ENCODE measurements at regions not wholly inside any gene's neighbourhood (a gene's known extent, or its start where the extent isn't known, plus 50 kb on each side); places are given as distances from the start of the nearest gene placed in this dataset.

- Histone ChIP-seq H3K18ac (ENCODE audit: extremely low read depth, low read length) (no peak overlapping the region), H3K4me3 (ENCODE audit: extremely low read depth in 1 of 4, insufficient read depth in 2 of 4, low read depth in 3 of 4, low read length in 4 of 4) (no peak overlapping the region), H2BK12ac (ENCODE audit: low read depth, low read length) (no peak overlapping the region), H2BK15ac (ENCODE audit: low read length) (no peak overlapping the region), H3K14ac (ENCODE audit: insufficient read length) (no peak overlapping the region), H3K9ac (replicated peaks in 1 of 4; ENCODE audit: extremely low read depth in 1 of 4, low read depth in 3 of 4, low read length in 3 of 4) (no peak overlapping the region), H3K4me2 (ENCODE audit: insufficient read depth in 1 of 2, low read depth in 2 of 2, low read length in 2 of 2) (no peak overlapping the region), H3K4ac (replicated peaks; ENCODE audit: insufficient read length, low read depth, low read length) (no peak overlapping the region), H3K9me3 (ENCODE audit: insufficient read depth in 2 of 2, low read depth in 1 of 2, low read length in 1 of 2) (peaks cover 72 to 100% of the 10 kb centered on the region in 2 experiments), H3K27ac (ENCODE audit: low read depth, low read length) (no peak overlapping the region), H3K79me2 (ENCODE audit: control insufficient read depth in 1 of 2, insufficient read depth in 2 of 2, low read length in 2 of 2) (no peaks in the 10 kb centered on the region), H2BK20ac (ENCODE audit: low read length) (no peak overlapping the region), H3K36me3 (ENCODE audit: control insufficient read depth in 2 of 4, insufficient read depth in 4 of 4, low read length in 3 of 4) (no peaks in the 10 kb centered on the region; a peak in 1 of 8 replicates), H4K8ac (ENCODE audit: extremely low read depth, insufficient read depth, low read length) (no peak overlapping the region), H3K56ac (replicated peaks; ENCODE audit: insufficient read length, low read depth, low read length) (no peak overlapping the region), H2AFZ (ENCODE audit: low read length) (no peak overlapping the region), H2BK120ac (replicated peaks; ENCODE audit: low read depth, low read length) (no peak overlapping the region), H4K20me1 (replicated peaks in 1 of 2; ENCODE audit: control insufficient read depth in 1 of 2, insufficient read depth in 2 of 2, low read length in 2 of 2) (peaks cover 0 to 2% of the 10 kb centered on the region in 2 experiments), H4K91ac (replicated peaks; ENCODE audit: insufficient read length, low read length) (no peak overlapping the region), H3K23me2 (ENCODE audit: low read depth, low read length) (no peaks in the 10 kb centered on the region), H3K79me1 (ENCODE audit: low read depth, low read length) (no peaks in the 10 kb centered on the region), H3K23ac (ENCODE audit: insufficient read length) (no peak overlapping the region), H2AK5ac (ENCODE audit: low read depth, low read length) (no peak overlapping the region), H3K4me1 (replicated peaks in 1 of 4; ENCODE audit: control insufficient read depth in 3 of 4, insufficient read depth in 4 of 4, low read length in 3 of 4) (no peaks in the 10 kb centered on the region; a peak in 1 of 7 replicates), H4K5ac (ENCODE audit: insufficient read length, low read depth, low read length) (no peak overlapping the region), H2BK5ac (ENCODE audit: low read depth, low read length) (no peak overlapping the region), H3K27me3 (replicated peaks in 1 of 4; ENCODE audit: control insufficient read depth in 3 of 4, extremely low read depth in 1 of 4, insufficient read depth in 3 of 4, low read length in 3 of 4) (no peaks in the 10 kb centered on the region)
- DNase-seq (ENCODE audit: low read depth in 1 of 2, low spot score in 2 of 2) (no peak), FAIRE-seq (no peak)
- WGBS, 2 experiments (ENCODE audit: extremely low coverage in 1 of 2, insufficient coverage in 1 of 2, insufficient read length in 1 of 2, insufficient replicate concordance in 2 of 2, low coverage in 1 of 2, low lambda C conversion rate in 2 of 2, missing lambda C conversion rate in 1 of 2) = 82% methylated on average over 17 of the region's 28 CpGs; no CpG with 5 or more reads in 1 of the 2 experiments
- ChIA-PET POLR2A (ENCODE audit: partially characterized antibody) (no interaction called here), CTCF (ENCODE audit: partially characterized antibody) (no interaction called here)
- TF ChIP-seq FOSL1 (IDR thresholded peaks at IDR 0.05; ENCODE audit: insufficient read depth, low read depth, low read length) = no peak
- no peak for TF ChIP-seq BRCA1 (IDR thresholded peaks at IDR 0.05; ENCODE audit: low read depth, low read length)
- no peak for TF ChIP-seq SP1 (IDR thresholded peaks at IDR 0.05; ENCODE audit: low read depth, low read length)
- no peak for TF ChIP-seq MAX (IDR thresholded peaks at IDR 0.05)
- TF ChIP-seq JUND (IDR thresholded peaks at IDR 0.05; ENCODE audit: low read length) = no peak
- TF ChIP-seq CHD2 (IDR thresholded peaks at IDR 0.05; ENCODE audit: low read length) = no peak
- TF ChIP-seq CHD1 (IDR thresholded peaks at IDR 0.05; ENCODE audit: low read depth, low read length) = no peak
- no peak for TF ChIP-seq EZH2 (IDR thresholded peaks at IDR 0.05; ENCODE audit: low read depth, low read length, severe bottlenecking)
- TF ChIP-seq E2F6 (IDR thresholded peaks at IDR 0.05) = no peak
- TF ChIP-seq RAD21 (IDR thresholded peaks at IDR 0.05 in 1 of 2, conservative IDR thresholded peaks at IDR 0.05 in 1 of 2; ENCODE audit: low read depth in 2 of 2, low read length in 2 of 2) = no peak
These were observed 86.7 kb upstream of the TTC34 start for GRCh38 chr1:2887941-2888855.
